HG03442 (cell line): ENCODE measurements at regions not wholly inside any gene's neighbourhood (a gene's known extent, or its start where the extent isn't known, plus 50 kb on each side); places are given as distances from the start of the nearest gene placed in this dataset.

Experiments
- ATAC-seq: cut with Tn5 transposase; IDR thresholded peaks from one replicate; pipeline ENCODE4 v1.9.1; 2021; ENCODE audit warnings: mild to moderate bottlenecking, moderate library complexity; ENCODE audit not compliant: unreplicated experiment

- no peak for ATAC-seq
Measured at GRCh38 chr6:129778793-129779192, 68.8 kb upstream of the ARHGAP18 start.

- ATAC-seq, result no peak
Measured at GRCh38 chr6:129777371-129777770, 67.4 kb upstream of the ARHGAP18 start.

GRCh38 chr6:129776542-129777330 is 66.8 kb upstream of the ARHGAP18 start:
- no peak for ATAC-seq

- no peak for ATAC-seq
Measured at GRCh38 chr6:129774697-129775447, 64.9 kb upstream of the ARHGAP18 start.

- no peak for ATAC-seq
Measured at GRCh38 chr6:129773304-129773703, 63.3 kb upstream of the ARHGAP18 start.

- ATAC-seq, result no peak
Measured at GRCh38 chr6:129771678-129772077, 61.7 kb upstream of the ARHGAP18 start.

- ATAC-seq, result no peak
Measured at GRCh38 chr6:129767776-129768485, 58.0 kb upstream of the ARHGAP18 start.

- ATAC-seq, result peak; percentile 87
Measured at GRCh38 chr6:129766959-129767728, 57.2 kb upstream of the ARHGAP18 start.

- ATAC-seq, result no peak
Measured at GRCh38 chr6:129764761-129765407, 54.9 kb upstream of the ARHGAP18 start.

- ATAC-seq, result no peak
Measured at GRCh38 chr6:129759796-129760605, 50.0 kb upstream of the ARHGAP18 start.
